HFF-Myc (cell line): ENCODE measurements at regions not wholly inside any gene's neighbourhood (a gene's known extent, or its start where the extent isn't known, plus 50 kb on each side); places are given as distances from the start of the nearest gene placed in this dataset.

Experiments
- DNase-seq: peaks from one replicate; pipeline ENCODE4 v3.0.0-alpha.2; 2011; ENCODE audit warnings: low read depth; ENCODE audit errors: extremely low read depth
- H3K4me3 ChIP-seq: replicated peaks from 2 replicates; pipeline ENCODE4 v1.5.1; 2011; ENCODE audit warnings: low read depth, mild to moderate bottlenecking, control low read depth, low read length
- TF ChIP-seq, protein P1 (sequence below): IDR thresholded peaks from 2 replicates; pipeline ENCODE4 v1.5.1; 2012; ENCODE audit warnings: mild to moderate bottlenecking, low read depth, low read length, control low read depth; ENCODE audit errors: missing control alignments

DNA sequence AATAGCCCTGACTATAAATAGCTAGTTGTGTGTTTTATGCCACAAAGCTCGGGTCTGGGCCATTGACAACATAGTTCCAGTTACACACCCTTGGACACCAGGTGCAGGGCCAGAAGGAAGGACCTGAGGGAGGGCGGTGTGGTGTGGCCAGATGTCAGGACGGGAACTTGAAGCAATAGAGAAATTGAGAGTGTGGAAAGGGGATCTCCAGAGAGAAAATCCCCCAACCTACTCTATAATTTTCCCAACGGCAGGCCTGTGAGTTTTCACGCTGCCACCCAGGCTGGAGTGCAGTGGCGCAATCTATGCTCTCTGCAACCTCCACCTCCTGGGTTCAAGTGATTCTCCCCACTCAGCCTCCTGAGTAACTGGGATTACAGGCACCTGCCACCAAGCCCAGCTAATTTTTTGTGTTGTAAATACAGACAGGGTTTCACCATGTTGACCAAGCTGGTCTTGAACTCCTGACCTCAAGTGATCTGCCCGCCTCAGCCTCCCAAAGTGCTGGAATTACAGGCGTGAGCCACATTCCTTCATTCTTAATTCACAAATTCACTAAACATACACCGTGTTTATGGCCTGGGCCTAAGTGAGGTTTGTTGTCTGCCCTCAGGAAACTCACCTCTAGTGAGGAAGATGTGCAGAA, 70.8 kb upstream of the KLF13 start:
- no peak for DNase-seq
- TF ChIP-seq, protein P1, sequence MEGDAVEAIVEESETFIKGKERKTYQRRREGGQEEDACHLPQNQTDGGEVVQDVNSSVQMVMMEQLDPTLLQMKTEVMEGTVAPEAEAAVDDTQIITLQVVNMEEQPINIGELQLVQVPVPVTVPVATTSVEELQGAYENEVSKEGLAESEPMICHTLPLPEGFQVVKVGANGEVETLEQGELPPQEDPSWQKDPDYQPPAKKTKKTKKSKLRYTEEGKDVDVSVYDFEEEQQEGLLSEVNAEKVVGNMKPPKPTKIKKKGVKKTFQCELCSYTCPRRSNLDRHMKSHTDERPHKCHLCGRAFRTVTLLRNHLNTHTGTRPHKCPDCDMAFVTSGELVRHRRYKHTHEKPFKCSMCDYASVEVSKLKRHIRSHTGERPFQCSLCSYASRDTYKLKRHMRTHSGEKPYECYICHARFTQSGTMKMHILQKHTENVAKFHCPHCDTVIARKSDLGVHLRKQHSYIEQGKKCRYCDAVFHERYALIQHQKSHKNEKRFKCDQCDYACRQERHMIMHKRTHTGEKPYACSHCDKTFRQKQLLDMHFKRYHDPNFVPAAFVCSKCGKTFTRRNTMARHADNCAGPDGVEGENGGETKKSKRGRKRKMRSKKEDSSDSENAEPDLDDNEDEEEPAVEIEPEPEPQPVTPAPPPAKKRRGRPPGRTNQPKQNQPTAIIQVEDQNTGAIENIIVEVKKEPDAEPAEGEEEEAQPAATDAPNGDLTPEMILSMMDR: no peak
- no peak overlapping the region for H3K4me3 ChIP-seq

DNA sequence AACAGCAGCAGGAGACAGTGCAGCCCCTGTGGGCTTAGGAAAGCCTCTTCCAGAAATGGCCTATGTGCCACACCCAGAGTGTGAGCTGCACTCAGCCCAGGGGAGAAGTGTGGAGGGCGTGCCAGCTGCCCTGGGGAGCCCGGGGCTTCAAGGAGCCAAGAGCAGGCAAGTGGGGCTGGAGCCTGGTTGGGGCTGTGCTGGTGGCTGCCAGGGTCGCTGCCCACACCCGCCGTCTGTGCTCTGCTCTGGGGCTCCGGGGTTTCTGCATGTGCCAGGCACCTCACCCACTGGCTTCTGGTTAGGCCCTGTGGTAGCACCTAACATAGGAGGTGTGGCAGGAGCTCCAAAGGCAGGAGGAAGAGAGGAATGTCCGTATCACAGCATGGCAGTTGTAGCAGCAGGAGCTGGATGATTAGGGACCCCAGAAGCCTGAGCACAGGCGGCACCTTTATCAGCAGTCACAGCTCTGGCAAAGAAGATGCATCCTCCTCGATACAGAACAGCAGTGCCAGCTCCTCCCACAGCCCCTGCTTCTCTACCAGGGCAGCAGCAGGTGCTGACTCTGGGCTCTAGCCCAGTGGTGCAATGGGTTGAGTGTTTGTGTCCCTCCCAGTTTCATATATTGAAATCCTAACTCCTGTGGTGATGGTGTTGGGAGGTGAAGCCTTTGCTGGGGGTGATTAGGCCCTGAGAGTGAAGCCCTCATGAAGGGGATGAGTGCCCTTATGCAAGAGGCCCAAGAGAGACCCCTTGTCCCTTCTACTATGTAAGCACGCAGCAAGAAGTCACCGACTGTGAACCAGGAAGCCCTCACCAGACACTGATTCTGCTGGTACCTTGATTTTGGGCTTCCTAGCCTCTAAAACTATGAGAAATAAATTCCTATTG, 70.0 kb upstream of the KLF13 start:
- H3K4me3 ChIP-seq: no peak overlapping the region
- TF ChIP-seq, protein P1: no peak
- DNase-seq: no peak

DNA sequence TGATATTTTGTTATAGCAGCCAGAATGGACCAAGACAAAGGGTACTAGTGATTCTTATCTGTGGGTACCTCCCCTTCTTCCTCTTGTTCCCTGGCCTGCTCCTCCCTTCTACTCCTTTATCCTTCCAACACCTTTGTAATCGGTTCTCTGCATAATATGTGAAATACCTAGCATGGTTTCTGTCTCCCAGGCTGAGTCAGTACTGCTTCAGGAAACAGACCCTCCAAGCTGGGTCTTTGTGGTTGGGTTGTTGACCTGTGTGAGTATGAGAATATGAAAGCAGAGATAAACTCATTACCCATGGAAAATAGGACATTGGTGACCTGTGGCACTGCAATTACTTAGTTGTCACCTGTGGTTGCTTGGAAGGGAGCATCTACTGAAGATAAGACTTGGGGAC, 69.3 kb upstream of the KLF13 start:
- DNase-seq: no peak
- H3K4me3 ChIP-seq: no peak overlapping the region
- TF ChIP-seq, protein P1: no peak

- TF ChIP-seq, protein P1: no peak
- no peak for DNase-seq
- no peak overlapping the region for H3K4me3 ChIP-seq
Observed at GRCh38 chr15:31258260-31258659, 68.4 kb upstream of the KLF13 start.

- H3K4me3 ChIP-seq: no peak overlapping the region
- TF ChIP-seq, protein P1: no peak
- no peak for DNase-seq
Observed at GRCh38 chr15:31259562-31260252, 66.9 kb upstream of the KLF13 start.

GRCh38 chr15:31260646-31261265, 65.9 kb upstream of the KLF13 start:
- H3K4me3 ChIP-seq: no peak overlapping the region
- TF ChIP-seq, protein P1: no peak
- DNase-seq: no peak
